ENCODE measurements at regions not wholly inside any gene's neighbourhood (a gene's known extent, or its start where the extent isn't known, plus 50 kb on each side); places are given as distances from the start of the nearest gene placed in this dataset.

GRCh38 chr6:23202207-23202606 is 632.8 kb downstream of the HDGFL1 start:
- TF ChIP-seq KLF7 (tag by site-specific recombination; IDR thresholded peaks at IDR 0.05; ENCODE audit: borderline replicate concordance) (no peak), CTCF (tag by site-specific recombination; IDR thresholded peaks at IDR 0.05) (no peak), ZNF707 (tag by site-specific recombination; IDR thresholded peaks at IDR 0.05) (no peak), PATZ1 (tag by site-specific recombination; IDR thresholded peaks at IDR 0.05) (no peak)
